Upper lobe of right lung (tissue), 1 donor: ENCODE measurements at regions not wholly inside any gene's neighbourhood (a gene's known extent, or its start where the extent isn't known, plus 50 kb on each side); places are given as distances from the start of the nearest gene placed in this dataset.

Experiments
- ATAC-seq: fragments of 200-7000 bp; cut with Tn5 transposase; one replicate; pipeline ENCODE4 v1.9.1; 2020; ENCODE audit warnings: mild to moderate bottlenecking, moderate library complexity
- DNase-seq: peaks from one replicate; pipeline ENCODE4 v3.0.0-alpha.2; 2020
- H3K27ac ChIP-seq: fragments of 200-600 bp; one replicate; pipeline ENCODE4 v1.8.0; 2022
- H3K27me3 ChIP-seq: fragments of 200-600 bp; one replicate; pipeline ENCODE4 v1.8.0; 2022; ENCODE audit warnings: mild to moderate bottlenecking
- H3K36me3 ChIP-seq: fragments of 200-600 bp; one replicate; pipeline ENCODE4 v1.8.0; 2022
- H3K4me1 ChIP-seq: fragments of 200-600 bp; one replicate; pipeline ENCODE4 v1.8.0; 2022
- H3K4me3 ChIP-seq: fragments of 200-600 bp; one replicate; pipeline ENCODE4 v1.8.0; 2022; ENCODE audit warnings: mild to moderate bottlenecking
- H3K9me3 ChIP-seq: fragments of 200-600 bp; one replicate; pipeline ENCODE4 v1.8.0; 2022
- intact Hi-C: fragments of 100-400 bp; cut with DNase I; formaldehyde crosslinking; loops from one replicate; pipeline ENCODE4 v1.11.0; 2022
- TF ChIP-seq, protein P1 (sequence below): fragments of 200-600 bp; IDR thresholded peaks from one replicate; pipeline ENCODE4 v1.8.0; 2022; ENCODE audit warnings: antibody characterized with exemption
- donor health status: DM: no; HTN: yes; CAD: no; lungs with severe emphysema.

DNA sequence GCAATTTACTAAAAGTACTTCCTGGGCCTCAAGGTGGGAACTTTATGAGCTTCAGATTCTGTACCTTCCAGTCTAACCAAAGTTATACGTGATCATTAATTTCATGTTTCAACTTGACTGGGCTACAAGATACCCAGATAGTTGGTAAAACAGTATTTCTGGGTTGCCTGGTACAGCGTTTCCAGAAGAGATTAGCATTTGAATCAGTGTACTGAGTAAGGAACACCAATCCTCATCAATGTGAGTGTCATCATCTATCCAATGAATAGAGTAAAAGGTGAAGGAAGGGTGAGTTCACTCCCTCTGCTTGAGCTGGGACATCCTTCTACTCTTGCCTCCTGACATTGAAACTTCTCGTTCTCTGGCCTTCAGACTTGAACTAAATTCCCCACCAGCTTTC, 274.5 kb upstream of the ID2 start:
- H3K9me3 ChIP-seq: no peaks in the 10 kb centered on the region
- no peaks in the 10 kb centered on the region for H3K27me3 ChIP-seq
- no peaks in the 10 kb centered on the region for H3K36me3 ChIP-seq
- no peak overlapping the region for H3K27ac ChIP-seq
- intact Hi-C loops: no loop called here
- ATAC-seq (no peak), DNase-seq (no peak)
- peaks cover 6% of the 10 kb centered on the region for H3K4me1 ChIP-seq
- no peak overlapping the region for H3K4me3 ChIP-seq
- TF ChIP-seq, protein P1, sequence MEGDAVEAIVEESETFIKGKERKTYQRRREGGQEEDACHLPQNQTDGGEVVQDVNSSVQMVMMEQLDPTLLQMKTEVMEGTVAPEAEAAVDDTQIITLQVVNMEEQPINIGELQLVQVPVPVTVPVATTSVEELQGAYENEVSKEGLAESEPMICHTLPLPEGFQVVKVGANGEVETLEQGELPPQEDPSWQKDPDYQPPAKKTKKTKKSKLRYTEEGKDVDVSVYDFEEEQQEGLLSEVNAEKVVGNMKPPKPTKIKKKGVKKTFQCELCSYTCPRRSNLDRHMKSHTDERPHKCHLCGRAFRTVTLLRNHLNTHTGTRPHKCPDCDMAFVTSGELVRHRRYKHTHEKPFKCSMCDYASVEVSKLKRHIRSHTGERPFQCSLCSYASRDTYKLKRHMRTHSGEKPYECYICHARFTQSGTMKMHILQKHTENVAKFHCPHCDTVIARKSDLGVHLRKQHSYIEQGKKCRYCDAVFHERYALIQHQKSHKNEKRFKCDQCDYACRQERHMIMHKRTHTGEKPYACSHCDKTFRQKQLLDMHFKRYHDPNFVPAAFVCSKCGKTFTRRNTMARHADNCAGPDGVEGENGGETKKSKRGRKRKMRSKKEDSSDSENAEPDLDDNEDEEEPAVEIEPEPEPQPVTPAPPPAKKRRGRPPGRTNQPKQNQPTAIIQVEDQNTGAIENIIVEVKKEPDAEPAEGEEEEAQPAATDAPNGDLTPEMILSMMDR: no peak

DNA sequence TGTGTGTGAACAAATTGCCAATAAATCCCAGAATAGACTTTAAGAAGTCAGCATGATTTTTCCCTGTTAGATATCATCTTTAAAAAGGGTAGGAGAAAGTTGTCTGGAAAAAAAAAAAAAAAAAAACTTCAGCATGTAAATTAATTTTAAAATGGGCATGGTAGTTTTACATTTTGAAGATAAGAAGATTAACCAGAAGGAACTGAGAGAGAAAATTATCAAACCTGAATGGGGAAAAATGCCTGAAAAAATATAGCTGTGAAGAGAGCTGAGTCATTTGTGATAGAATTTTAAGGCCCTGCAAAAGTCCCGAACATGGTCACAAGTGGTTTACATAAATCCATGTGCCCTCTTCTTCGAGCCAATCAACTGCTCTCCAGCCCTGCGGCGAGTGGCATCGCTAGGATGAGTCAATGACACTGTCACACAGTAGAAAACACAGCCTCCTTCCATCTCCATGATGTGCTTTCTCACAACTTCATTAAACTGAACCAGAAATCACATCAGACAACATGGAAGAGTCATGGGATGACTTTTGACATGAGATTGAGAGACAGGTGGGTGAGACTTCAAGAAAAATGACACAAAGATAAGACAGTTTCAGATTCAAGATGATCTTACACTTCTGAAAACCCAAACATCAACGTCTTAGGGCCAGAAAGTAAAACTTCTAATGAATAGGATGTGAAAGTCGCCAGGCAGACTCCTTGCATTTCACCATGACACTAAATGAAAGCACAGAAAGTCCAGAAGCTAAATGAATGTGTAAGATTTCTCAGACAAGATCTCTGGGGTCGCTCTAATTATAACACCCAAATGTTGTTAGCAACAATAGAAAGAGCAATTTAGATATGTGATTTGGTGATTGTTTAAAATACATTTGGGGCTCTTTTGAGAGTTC, 273.0 kb upstream of the ID2 start:
- Histone ChIP-seq H3K4me1 (peaks cover 15% of the 10 kb centered on the region), H3K27ac (no peak overlapping the region), H3K9me3 (no peaks in the 10 kb centered on the region), H3K4me3 (no peak overlapping the region), H3K27me3 (no peaks in the 10 kb centered on the region), H3K36me3 (no peaks in the 10 kb centered on the region)
- DNase-seq: no peak
- intact Hi-C loops: no loop called here
- TF ChIP-seq, protein P1: no peak
- no peak for ATAC-seq

- intact Hi-C loops: no loop called here
- ATAC-seq (no peak), DNase-seq (no peak)
- H3K4me3 ChIP-seq: no peak overlapping the region
- H3K4me1 ChIP-seq: peaks cover 17% of the 10 kb centered on the region
- H3K36me3 ChIP-seq: no peaks in the 10 kb centered on the region
- H3K27me3 ChIP-seq: no peaks in the 10 kb centered on the region
- H3K27ac ChIP-seq: no peak overlapping the region
- H3K9me3 ChIP-seq: no peaks in the 10 kb centered on the region
- TF ChIP-seq, protein P1: no peak
Observed at GRCh38 chr2:8409461-8410260, 272.2 kb upstream of the ID2 start.

DNA sequence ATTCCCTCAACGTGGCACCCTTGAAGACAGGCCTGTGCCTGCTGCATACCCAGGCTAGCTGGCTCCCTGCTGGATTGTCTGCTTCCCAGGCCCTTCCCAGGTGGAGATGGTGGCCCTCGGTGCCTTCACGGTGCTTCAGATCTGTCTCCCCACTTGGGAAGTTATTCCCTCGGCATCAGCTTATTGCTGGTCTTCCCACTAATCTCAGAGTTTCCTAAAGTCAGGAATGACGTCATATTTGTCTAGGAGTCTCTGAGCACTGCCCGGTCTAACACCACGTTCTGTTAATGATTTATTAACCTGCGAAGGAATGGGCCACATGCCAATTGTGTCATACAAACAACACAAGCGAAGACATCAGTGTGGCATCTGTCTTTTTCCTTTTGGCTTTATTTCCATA, 269.8 kb upstream of the ID2 start:
- ATAC-seq: no peak
- no peak for DNase-seq
- TF ChIP-seq, protein P1: no peak
- Histone ChIP-seq H3K36me3 (no peaks in the 10 kb centered on the region), H3K4me1 (peaks cover 17% of the 10 kb centered on the region), H3K9me3 (no peaks in the 10 kb centered on the region), H3K27ac (peak overlapping the region; percentile 4), H3K4me3 (no peak overlapping the region), H3K27me3 (no peaks in the 10 kb centered on the region)
- intact Hi-C loops: no loop called here

DNA sequence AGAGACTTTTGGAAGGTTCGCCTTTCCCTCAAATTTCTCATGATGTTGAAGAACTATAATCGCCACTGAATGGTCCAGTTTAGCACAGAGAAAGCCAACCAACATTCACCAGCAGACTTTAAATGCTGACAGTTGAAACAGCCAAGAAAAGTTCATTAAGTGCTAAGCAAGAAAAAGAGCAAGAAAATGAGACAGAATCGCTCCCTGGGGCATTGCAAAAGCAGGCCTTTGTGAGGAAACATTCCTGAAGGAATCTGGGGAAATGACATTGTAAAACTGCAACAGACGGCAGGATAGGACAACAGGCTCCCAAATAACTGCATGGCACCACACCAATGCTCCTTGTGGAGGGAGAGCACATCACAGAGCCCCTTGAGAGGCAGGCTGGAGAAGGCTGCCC, 269.3 kb upstream of the ID2 start:
- H3K4me3 ChIP-seq: no peak overlapping the region
- no peaks in the 10 kb centered on the region for H3K27me3 ChIP-seq
- peaks cover 17% of the 10 kb centered on the region for H3K4me1 ChIP-seq
- no peaks in the 10 kb centered on the region for H3K9me3 ChIP-seq
- H3K36me3 ChIP-seq: no peaks in the 10 kb centered on the region
- ATAC-seq: no peak
- DNase-seq: no peak
- H3K27ac ChIP-seq: peak overlapping the region; percentile 4
- TF ChIP-seq, protein P1: no peak
- intact Hi-C loops: no loop called here
